Fibroblast of skin of left biceps (primary cell): ENCODE measurements at regions not wholly inside any gene's neighbourhood (a gene's known extent, or its start where the extent isn't known, plus 50 kb on each side); places are given as distances from the start of the nearest gene placed in this dataset.

ENCODE experiments used
- DNase-seq, 2 experiments: peaks; one replicate each; pipeline ENCODE4 v3.0.0-alpha.2; 2013; ENCODE audit warnings: low read depth in 2 of 2

- no peak for DNase-seq
Observed at GRCh38 chr19:32234663-32235217, 110.7 kb upstream of the ZNF507 start.

GRCh38 chr19:32238076-32238475 lies 107.3 kb upstream of the ZNF507 start:
- DNase-seq: no peak

- DNase-seq: no peak
Observed at GRCh38 chr19:32240316-32240715, 105.1 kb upstream of the ZNF507 start.

GRCh38 chr19:32241306-32241705 lies 104.1 kb upstream of the ZNF507 start:
- DNase-seq: no peak

- no peak for DNase-seq
Observed at GRCh38 chr19:32241932-32242710, 103.3 kb upstream of the ZNF507 start.

- DNase-seq: no peak
Observed at GRCh38 chr19:32246006-32246405, 99.4 kb upstream of the ZNF507 start.

- DNase-seq: no peak
Observed at GRCh38 chr19:32251634-32252332, 93.6 kb upstream of the ZNF507 start.

GRCh38 chr19:32252333-32252669 lies 93.1 kb upstream of the ZNF507 start:
- DNase-seq: no peak

- no peak for DNase-seq
Observed at GRCh38 chr19:32253683-32254508, 91.5 kb upstream of the ZNF507 start.

- no peak for DNase-seq
Observed at GRCh38 chr19:32254509-32254890, 90.9 kb upstream of the ZNF507 start.

- DNase-seq: no peak
Observed at GRCh38 chr19:32255536-32256295, 89.7 kb upstream of the ZNF507 start.

- no peak for DNase-seq
Observed at GRCh38 chr19:32256341-32256975, 89.0 kb upstream of the ZNF507 start.

GRCh38 chr19:32257326-32258073 lies 87.9 kb upstream of the ZNF507 start:
- no peak for DNase-seq

GRCh38 chr19:32258167-32258566 lies 87.2 kb upstream of the ZNF507 start:
- no peak for DNase-seq

GRCh38 chr19:32264568-32264967 lies 80.8 kb upstream of the ZNF507 start:
- DNase-seq: no peak

GRCh38 chr19:32265995-32266394 lies 79.4 kb upstream of the ZNF507 start:
- no peak for DNase-seq

GRCh38 chr19:32266460-32266859 lies 79.0 kb upstream of the ZNF507 start:
- no peak for DNase-seq

- no peak for DNase-seq
Observed at GRCh38 chr19:32268381-32268780, 77.0 kb upstream of the ZNF507 start.

GRCh38 chr19:32269831-32270230 lies 75.6 kb upstream of the ZNF507 start:
- DNase-seq: no peak

- DNase-seq: no peak
Observed at GRCh38 chr19:32273483-32273882, 71.9 kb upstream of the ZNF507 start.
